ENCODE measurements at regions not wholly inside any gene's neighbourhood (a gene's known extent, or its start where the extent isn't known, plus 50 kb on each side); places are given as distances from the start of the nearest gene placed in this dataset.

GRCh38 chr6:97813889-97814567, 531.0 kb upstream of the MMS22L start:
- DNase-seq (ENCODE audit: low read depth): no peak
- no peak overlapping the region for H3K4me3 ChIP-seq (ENCODE audit: low read depth, low read length)
- no peak for TF ChIP-seq CTCF (conservative IDR thresholded peaks at IDR 0.05; ENCODE audit: low read depth, low read length)

GRCh38 chr6:97815301-97815812, 532.3 kb upstream of the MMS22L start:
- H3K4me3 ChIP-seq (ENCODE audit: low read depth, low read length): no peak overlapping the region
- DNase-seq (ENCODE audit: low read depth): no peak
- no peak for TF ChIP-seq CTCF (conservative IDR thresholded peaks at IDR 0.05; ENCODE audit: low read depth, low read length)

GRCh38 chr6:97816526-97816925, 533.5 kb upstream of the MMS22L start:
- TF ChIP-seq CTCF (conservative IDR thresholded peaks at IDR 0.05; ENCODE audit: low read depth, low read length): no peak
- DNase-seq (ENCODE audit: low read depth): no peak
- no peak overlapping the region for H3K4me3 ChIP-seq (ENCODE audit: low read depth, low read length)

- no peak for TF ChIP-seq CTCF (conservative IDR thresholded peaks at IDR 0.05; ENCODE audit: low read depth, low read length)
- H3K4me3 ChIP-seq (ENCODE audit: low read depth, low read length): no peak overlapping the region
- no peak for DNase-seq (ENCODE audit: low read depth)
These were observed 536.7 kb upstream of the MMS22L start for GRCh38 chr6:97819710-97820109.

- TF ChIP-seq CTCF (conservative IDR thresholded peaks at IDR 0.05; ENCODE audit: low read depth, low read length): no peak
- H3K4me3 ChIP-seq (ENCODE audit: low read depth, low read length): no peak overlapping the region
- no peak for DNase-seq (ENCODE audit: low read depth)
These were observed 537.4 kb upstream of the MMS22L start for GRCh38 chr6:97820400-97820799.

GRCh38 chr6:97822632-97823031, 539.6 kb upstream of the MMS22L start:
- DNase-seq (ENCODE audit: low read depth): no peak
- H3K4me3 ChIP-seq (ENCODE audit: low read depth, low read length): no peak overlapping the region
- TF ChIP-seq CTCF (conservative IDR thresholded peaks at IDR 0.05; ENCODE audit: low read depth, low read length): no peak

GRCh38 chr6:97841763-97842162, 558.7 kb upstream of the MMS22L start:
- TF ChIP-seq CTCF (conservative IDR thresholded peaks at IDR 0.05; ENCODE audit: low read depth, low read length): no peak
- no peak overlapping the region for H3K4me3 ChIP-seq (ENCODE audit: low read depth, low read length)
- no peak for DNase-seq (ENCODE audit: low read depth)

Measured in choroid plexus epithelial cell (primary cell).